NT2/D1 (cell line): ENCODE measurements at regions not wholly inside any gene's neighbourhood (a gene's known extent, or its start where the extent isn't known, plus 50 kb on each side); places are given as distances from the start of the nearest gene placed in this dataset.

Experiments used
- DNase-seq: peaks from one replicate; pipeline ENCODE4 v3.0.0-alpha.2; 2011; ENCODE audit warnings: low read depth, low spot score
- H3K27me3 ChIP-seq: 2 replicates; pipeline ENCODE4 v1.6.0; 2011; ENCODE audit warnings: mild to moderate bottlenecking; ENCODE audit not compliant: insufficient read length, insufficient read depth
- H3K36me3 ChIP-seq: 2 replicates; pipeline ENCODE4 v1.6.1; 2011; ENCODE audit warnings: mild to moderate bottlenecking, low read length, mixed read lengths; ENCODE audit not compliant: insufficient read depth, insufficient read length
- H3K4me1 ChIP-seq: 2 replicates; pipeline ENCODE4 v1.5.1; 2011; ENCODE audit not compliant: insufficient read depth, insufficient read length
- H3K4me3 ChIP-seq: 2 replicates; pipeline ENCODE4 v1.5.1; 2011; ENCODE audit warnings: low read depth; ENCODE audit not compliant: insufficient read length
- H3K9ac ChIP-seq: 2 replicates; pipeline ENCODE4 v1.6.0; 2011; ENCODE audit warnings: low read depth; ENCODE audit not compliant: insufficient read length
- H3K9me3 ChIP-seq: 2 replicates; pipeline ENCODE4 v1.5.1; 2011; ENCODE audit warnings: mild to moderate bottlenecking, low read length; ENCODE audit not compliant: insufficient read depth
- SUZ12 ChIP-seq: IDR thresholded peaks from 2 replicates; pipeline ENCODE4 v1.6.1; 2011; ENCODE audit not compliant: insufficient read length, insufficient read depth; ENCODE audit errors: extremely low read depth
- YY1 ChIP-seq: IDR thresholded peaks from 2 replicates; pipeline ENCODE4 v1.6.1; 2011; ENCODE audit not compliant: insufficient read length, insufficient read depth
- ZNF274 ChIP-seq: IDR thresholded peaks from 2 replicates; pipeline ENCODE4 v1.6.1; 2011; ENCODE audit warnings: mild to moderate bottlenecking, low read depth, low read length

- Histone ChIP-seq H3K9me3 (no peaks in the 10 kb centered on the region), H3K9ac (no peak overlapping the region), H3K36me3 (no peaks in the 10 kb centered on the region), H3K4me1 (no peaks in the 10 kb centered on the region), H3K4me3 (no peak overlapping the region), H3K27me3 (no peaks in the 10 kb centered on the region)
- TF ChIP-seq ZNF274 (no peak), YY1 (no peak), SUZ12 (no peak)
- no peak for DNase-seq
Measured at GRCh38 chr7:42511027-42511426, 274.0 kb upstream of the GLI3 start.

DNA sequence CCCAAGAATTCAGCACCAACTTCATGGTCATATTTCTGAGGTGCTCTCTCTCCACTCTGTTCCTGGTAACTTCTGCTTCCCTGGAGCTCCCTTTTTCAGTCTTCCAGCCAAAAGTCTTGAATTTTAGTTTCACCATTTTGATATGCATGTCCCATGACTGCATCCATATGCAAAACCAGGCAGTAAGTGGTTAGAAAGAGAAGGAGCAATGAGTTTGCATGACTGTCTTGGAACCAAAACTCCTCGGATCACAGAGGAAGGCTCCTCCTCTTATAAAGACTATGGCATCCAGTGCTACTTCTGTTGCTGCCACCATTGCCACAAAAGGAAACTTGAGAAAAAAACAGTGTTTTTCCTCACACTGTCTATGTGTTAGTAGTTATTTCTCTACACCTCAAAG lies 269.1 kb upstream of the GLI3 start:
- TF ChIP-seq YY1 (no peak), ZNF274 (no peak), SUZ12 (no peak)
- Histone ChIP-seq H3K36me3 (no peaks in the 10 kb centered on the region), H3K9me3 (no peaks in the 10 kb centered on the region), H3K4me3 (no peak overlapping the region), H3K27me3 (no peaks in the 10 kb centered on the region), H3K9ac (no peak overlapping the region), H3K4me1 (no peaks in the 10 kb centered on the region)
- no peak for DNase-seq

GRCh38 chr7:42502022-42502421 lies 265.0 kb upstream of the GLI3 start:
- Histone ChIP-seq H3K4me3 (no peak overlapping the region), H3K36me3 (no peaks in the 10 kb centered on the region), H3K27me3 (no peaks in the 10 kb centered on the region), H3K9ac (no peak overlapping the region), H3K4me1 (no peaks in the 10 kb centered on the region), H3K9me3 (no peaks in the 10 kb centered on the region)
- no peak for DNase-seq
- TF ChIP-seq ZNF274 = no peak
- TF ChIP-seq YY1 = no peak
- TF ChIP-seq SUZ12 = no peak

- Histone ChIP-seq H3K9ac (no peak overlapping the region), H3K4me1 (no peaks in the 10 kb centered on the region), H3K27me3 (peaks cover 5% of the 10 kb centered on the region), H3K36me3 (no peaks in the 10 kb centered on the region), H3K4me3 (no peak overlapping the region), H3K9me3 (no peaks in the 10 kb centered on the region)
- TF ChIP-seq YY1 (no peak), SUZ12 (no peak), ZNF274 (no peak)
- DNase-seq = no peak
Measured at GRCh38 chr7:42495256-42495655, 258.2 kb upstream of the GLI3 start.

DNA sequence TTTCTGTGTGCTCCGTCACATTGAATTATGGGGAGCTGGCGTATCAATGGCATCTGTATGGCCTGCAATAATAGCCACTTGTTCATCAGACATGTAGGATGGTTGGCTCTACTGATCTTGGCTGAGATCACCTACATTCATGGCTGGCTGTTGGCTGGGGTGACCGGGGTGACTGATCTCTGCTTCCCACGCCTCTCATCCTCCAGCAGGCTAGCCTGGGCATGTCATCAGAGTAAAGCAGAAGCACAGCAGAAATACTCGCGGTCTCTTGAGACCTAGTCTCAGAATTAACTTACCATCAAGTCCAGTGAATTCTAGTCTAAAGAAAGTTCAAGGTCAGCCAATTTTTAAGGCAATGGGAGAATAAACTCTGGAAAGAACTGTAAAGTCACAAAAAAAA lies 257.7 kb upstream of the GLI3 start:
- no peak overlapping the region for H3K9ac ChIP-seq
- peaks cover 5% of the 10 kb centered on the region for H3K27me3 ChIP-seq
- H3K36me3 ChIP-seq = no peaks in the 10 kb centered on the region
- no peaks in the 10 kb centered on the region for H3K9me3 ChIP-seq
- DNase-seq = no peak
- no peaks in the 10 kb centered on the region for H3K4me1 ChIP-seq
- no peak overlapping the region for H3K4me3 ChIP-seq
- no peak for TF ChIP-seq ZNF274

DNA sequence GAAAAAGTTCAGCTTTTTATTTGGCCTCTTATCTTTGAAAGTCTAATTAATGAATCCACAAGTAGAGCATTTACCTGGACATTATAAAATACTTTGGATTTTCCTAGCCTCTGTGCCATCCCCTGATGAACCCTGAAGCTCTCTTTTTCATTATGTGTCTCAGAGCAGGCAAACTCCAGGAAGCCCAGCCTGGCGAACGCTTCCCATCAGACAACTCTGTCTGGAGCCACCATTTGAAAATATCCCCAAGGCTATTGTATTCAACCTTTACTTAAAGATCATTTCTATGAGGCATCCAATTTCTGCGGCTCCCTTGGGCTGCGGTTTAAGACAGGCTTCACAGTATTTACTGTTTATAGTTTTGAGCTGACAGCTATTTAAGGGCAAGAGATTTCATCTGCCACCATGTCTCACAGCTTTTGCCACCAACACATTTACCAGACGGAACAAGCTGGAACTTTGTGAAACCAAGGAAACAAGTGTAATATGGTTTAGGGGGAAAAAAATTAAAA lies 257.2 kb upstream of the GLI3 start:
- no peak overlapping the region for H3K9ac ChIP-seq
- peaks cover 5% of the 10 kb centered on the region for H3K27me3 ChIP-seq
- H3K9me3 ChIP-seq = no peaks in the 10 kb centered on the region
- H3K4me1 ChIP-seq = no peaks in the 10 kb centered on the region
- no peaks in the 10 kb centered on the region for H3K36me3 ChIP-seq
- no peak overlapping the region for H3K4me3 ChIP-seq
- TF ChIP-seq YY1 = no peak
- DNase-seq = no peak

DNA sequence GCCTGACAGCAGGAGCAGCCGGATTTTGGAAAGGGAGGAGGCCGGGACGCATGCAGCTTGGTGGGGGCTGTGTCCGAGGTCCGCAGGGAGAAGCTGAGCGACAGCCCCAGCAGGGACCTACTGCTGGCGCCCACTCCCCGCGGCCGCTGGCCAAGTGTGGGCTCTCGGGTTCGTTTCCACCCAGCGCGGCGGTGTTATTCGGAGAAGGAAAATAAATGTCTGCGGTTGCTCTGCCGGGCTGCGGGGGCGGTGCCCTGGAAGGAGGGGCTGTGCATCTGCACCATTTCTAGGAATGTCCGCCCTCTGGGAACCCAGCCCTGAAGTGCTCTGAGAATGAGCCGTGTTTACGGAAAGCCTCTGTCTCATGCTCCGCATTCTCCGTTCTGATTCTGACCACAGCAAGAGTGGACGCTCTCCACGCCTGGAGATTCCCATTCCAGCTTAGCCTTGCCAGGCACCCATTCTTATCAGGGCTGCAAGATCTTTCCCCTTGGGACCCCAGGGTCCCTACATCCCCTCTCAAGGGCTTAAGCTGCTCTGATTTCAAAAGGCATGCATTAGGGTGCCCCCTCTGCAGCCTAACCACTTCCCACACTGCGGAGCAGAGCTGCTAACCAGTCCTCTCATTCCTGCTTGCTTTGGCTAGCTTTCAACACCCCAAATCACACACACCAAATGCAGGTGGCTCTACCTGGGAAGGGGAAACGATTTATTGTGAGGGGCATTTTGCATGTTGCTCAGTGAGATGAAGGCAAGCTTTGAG lies 256.6 kb upstream of the GLI3 start:
- H3K9ac ChIP-seq = peak overlapping the region; percentile 74
- no peaks in the 10 kb centered on the region for H3K4me1 ChIP-seq
- TF ChIP-seq YY1 (no peak), ZNF274 (no peak), SUZ12 (no peak)
- peaks cover 5% of the 10 kb centered on the region for H3K27me3 ChIP-seq
- H3K36me3 ChIP-seq = no peaks in the 10 kb centered on the region
- H3K9me3 ChIP-seq = no peaks in the 10 kb centered on the region
- peak overlapping the region; percentile 67 for H3K4me3 ChIP-seq
- DNase-seq = peak; percentile 58
